GM21717 (cell line): ENCODE measurements at regions not wholly inside any gene's neighbourhood (a gene's known extent, or its start where the extent isn't known, plus 50 kb on each side); places are given as distances from the start of the nearest gene placed in this dataset.
"Not testable (repeated sequence)": the region's sequence is repeated elsewhere in the genome, so short reads cannot be mapped to it uniquely, and the experiment has no call there.

Experiments
- ATAC-seq: cut with Tn5 transposase; IDR thresholded peaks from one replicate; pipeline ENCODE4 v1.9.1; 2021; ENCODE audit warnings: mild to moderate bottlenecking, moderate library complexity; ENCODE audit not compliant: unreplicated experiment

- no peak for ATAC-seq
Observed at GRCh38 chr10:3661271-3661670, 123.7 kb downstream of the KLF6 start.

GRCh38 chr10:3660753-3661152 is 124.3 kb downstream of the KLF6 start:
- ATAC-seq = no peak

DNA sequence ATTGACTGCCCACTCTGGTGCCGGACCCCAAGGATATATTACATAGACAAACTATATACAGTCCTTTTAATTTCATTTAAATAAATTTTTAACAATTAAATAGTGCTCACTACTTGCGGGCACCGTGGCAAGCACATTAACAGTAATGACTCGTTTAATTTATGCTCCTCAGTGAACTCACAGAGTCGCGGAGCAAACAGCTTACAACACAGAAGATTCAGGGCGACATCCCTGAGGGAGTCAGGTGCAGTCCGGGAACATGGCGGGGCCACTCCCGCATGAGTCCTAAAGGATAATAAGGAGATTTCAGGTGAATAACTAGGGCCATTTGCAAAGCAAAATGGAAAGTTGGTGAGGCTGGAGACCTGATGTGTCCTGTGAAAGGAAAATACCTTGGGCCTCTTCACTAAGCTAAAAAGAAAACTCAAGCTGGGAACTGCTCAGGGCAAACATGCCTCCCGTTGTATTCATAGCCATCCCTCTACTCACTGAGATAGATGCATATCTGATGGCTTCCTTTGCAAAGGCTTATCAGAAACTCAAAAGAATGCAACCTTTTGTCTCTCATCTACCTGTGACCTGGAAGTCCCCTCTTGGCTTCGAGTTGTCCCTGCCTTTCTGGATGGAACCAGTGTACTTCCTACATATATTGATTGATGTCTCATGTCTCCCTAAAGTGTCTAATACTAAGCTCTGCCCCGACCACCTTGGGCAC is 125.6 kb downstream of the KLF6 start:
- no peak for ATAC-seq

DNA sequence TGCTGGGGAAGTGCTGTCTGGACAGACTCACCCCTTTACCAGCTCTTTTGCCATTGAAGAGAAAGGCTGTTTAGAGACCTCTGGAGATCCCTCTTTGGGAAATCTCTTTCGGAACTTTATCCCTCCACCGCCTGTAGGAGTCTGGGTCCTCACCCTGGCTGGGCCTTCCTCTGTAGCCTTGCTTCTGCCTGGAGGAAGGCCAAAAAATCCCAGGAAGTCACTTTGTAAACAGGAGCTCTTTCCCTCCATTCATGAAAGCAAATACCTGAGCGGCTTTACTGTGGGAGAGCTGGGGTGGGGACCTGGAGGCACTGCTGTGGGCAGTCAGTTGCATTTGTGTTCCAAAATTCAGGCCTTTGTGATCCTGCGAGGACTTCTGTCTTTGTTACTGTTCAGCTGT is 126.2 kb downstream of the KLF6 start:
- ATAC-seq = no peak

- ATAC-seq = no peak
Observed at GRCh38 chr10:3656214-3656613, 128.8 kb downstream of the KLF6 start.

- ATAC-seq = no peak
Observed at GRCh38 chr10:3655528-3655927, 129.5 kb downstream of the KLF6 start.

DNA sequence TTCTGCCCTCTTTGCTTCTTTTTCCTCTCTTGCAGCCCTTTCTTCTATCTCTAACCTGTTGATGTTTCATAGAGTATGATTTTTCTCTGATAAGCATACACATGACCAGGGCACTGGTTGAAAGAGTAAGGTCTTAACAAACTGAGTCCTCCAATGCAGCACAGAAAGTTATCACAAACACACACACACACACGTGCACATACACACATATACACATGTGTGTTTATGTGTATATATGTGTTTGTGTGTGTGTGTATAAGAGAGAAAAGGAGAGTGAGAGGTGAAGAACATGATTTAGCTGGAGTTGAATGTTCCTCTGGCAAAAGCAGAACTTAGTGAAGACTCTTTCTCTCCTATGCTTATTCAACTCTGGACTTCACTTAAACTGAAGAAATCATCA is 130.0 kb downstream of the KLF6 start:
- ATAC-seq = no peak

GRCh38 chr10:3654496-3654895 is 130.5 kb downstream of the KLF6 start:
- ATAC-seq = no peak

DNA sequence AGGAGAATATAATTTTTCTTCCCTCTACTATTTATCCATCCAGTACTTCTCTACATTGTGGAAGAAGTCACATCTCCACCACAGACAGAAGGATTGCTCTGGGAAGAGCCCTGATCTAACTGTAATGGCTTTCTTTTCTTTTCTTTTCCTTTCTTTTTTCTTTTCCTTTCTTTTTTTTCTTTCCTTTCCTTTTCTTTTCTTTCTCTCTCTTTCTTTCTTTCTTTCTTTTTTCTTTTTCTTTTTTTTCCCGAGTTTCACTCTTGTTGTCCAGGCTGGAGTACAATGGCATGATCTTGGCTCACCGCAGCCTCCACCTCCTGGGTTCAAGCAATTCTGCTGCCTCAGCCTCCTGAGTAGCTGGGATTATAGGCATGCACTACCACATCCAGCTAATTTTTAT is 131.7 kb downstream of the KLF6 start:
- ATAC-seq = not testable (repeated sequence)

- ATAC-seq = no peak
Observed at GRCh38 chr10:3652886-3653285, 132.1 kb downstream of the KLF6 start.

DNA sequence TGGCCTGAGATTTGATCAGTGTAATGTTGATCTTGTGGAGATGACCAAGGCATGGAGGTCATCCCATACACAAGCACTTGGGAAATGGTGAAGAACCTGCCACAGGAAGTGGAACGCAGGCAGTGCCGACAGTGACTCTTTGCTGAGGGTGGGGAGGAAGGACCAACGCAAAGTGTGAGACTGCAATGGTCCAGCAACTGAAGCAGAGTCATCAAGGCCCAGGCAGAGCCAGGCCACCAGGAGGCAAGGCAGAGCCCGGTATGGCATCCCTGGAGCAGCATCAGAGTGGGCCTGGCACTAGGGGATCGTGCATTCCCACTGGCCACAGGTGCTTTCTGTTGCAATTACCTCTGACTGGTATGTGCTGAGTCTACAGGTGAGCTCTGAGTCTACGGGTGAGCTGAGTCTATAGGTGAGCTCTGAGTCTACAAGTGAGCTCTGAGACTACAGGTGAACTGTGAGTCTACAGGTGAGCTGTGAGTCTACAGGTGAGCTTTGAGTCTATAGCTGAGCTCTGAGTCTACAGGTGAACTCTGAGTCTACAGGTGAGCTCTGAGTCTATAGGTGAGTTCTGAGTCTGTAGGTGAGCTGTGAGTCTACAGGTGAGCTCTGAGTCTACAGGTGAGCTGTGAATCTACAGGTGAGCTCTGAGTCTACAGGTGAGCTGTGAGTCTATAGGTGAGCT is 132.9 kb downstream of the KLF6 start:
- ATAC-seq = no peak

GRCh38 chr10:3648576-3648975 is 136.4 kb downstream of the KLF6 start:
- no peak for ATAC-seq

- no peak for ATAC-seq
Observed at GRCh38 chr10:3648170-3648569, 136.8 kb downstream of the KLF6 start.

DNA sequence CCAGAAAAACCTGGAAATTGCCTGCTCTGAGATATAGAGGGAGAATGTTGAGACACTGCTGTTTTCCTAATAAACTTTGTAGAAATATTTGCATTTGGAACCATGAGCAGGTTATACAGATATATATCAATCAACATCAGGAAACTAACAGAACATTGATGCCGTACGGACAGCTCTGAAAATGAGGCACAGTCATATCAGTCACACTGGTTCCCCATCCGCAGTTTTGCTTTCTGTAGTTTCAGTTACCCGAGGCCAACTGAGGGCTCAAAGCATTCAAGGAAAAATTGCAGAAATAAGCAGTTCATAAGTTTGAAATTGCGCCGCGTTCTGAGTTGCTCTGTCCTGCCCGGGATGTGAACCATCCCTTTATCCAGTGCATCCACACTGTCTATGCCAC is 137.9 kb downstream of the KLF6 start:
- ATAC-seq = peak; percentile 82

- ATAC-seq = no peak
Observed at GRCh38 chr10:3645406-3645805, 139.6 kb downstream of the KLF6 start.

- ATAC-seq = no peak
Observed at GRCh38 chr10:3640816-3641215, 144.2 kb downstream of the KLF6 start.

DNA sequence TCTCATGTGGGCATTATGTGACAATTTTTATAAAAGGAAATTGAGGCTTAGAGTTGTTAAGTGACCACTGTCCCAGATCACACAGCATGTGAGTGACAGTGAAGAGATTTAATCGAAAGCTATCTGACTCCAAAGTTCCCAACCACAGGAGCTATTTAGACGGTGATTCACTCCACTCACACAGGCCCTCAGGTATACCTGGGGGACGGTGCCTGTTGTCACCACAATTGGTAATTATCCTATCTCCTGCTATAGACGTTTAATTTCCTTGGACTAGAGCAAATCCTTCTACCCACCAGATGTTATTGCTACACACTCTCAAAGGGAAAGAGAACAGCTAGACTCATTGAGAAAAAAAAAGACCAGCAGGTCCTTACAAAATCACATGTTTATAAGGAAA is 145.5 kb downstream of the KLF6 start:
- ATAC-seq = no peak

DNA sequence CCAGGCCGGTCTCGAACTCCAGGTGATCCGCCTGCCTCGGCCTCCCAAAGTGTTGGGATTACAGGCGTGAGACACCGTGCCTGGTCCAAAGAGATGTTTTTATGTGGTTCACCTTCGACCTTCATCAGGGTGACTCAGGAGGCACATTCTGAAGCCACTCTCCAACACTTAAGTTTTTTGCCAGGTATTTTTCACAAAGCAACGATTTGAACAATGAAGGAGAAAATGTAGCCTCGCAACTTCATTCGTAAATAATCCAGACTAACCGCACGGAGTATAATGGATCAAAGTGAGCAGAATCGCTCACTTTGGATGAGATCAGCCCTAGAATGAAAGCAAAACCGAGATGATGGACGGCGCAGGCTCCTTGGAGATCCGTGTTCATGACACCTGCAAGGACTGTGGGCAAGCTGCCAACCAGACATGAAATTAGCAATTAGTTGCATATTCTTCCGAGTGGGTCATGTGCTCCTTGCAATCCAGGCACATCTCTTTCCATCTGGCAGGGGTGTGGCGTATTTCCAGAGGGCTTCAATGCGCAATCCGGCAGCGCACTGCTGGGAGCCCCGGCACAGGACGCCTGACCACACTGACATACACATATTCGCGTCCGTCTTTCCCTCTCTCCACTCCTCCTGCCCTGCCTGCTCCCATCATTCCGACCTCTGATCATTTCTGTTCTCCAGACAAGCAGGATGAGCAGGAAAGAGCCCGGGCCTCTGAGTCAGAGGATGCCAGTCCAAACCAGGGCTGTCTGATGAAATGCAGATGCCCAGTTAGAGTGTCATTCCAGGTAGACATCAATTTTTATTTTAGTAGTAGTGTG is 148.4 kb downstream of the KLF6 start:
- ATAC-seq = no peak

GRCh38 chr10:3635697-3636096 is 149.3 kb downstream of the KLF6 start:
- no peak for ATAC-seq

- ATAC-seq = no peak
Observed at GRCh38 chr10:3635211-3635671, 149.8 kb downstream of the KLF6 start.

- not testable (repeated sequence) for ATAC-seq
Observed at GRCh38 chr10:3634646-3635045, 150.4 kb downstream of the KLF6 start.
